K562 (cell line): ENCODE measurements at regions not wholly inside any gene's neighbourhood (a gene's known extent, or its start where the extent isn't known, plus 50 kb on each side); places are given as distances from the start of the nearest gene placed in this dataset.

Experiments used
- CHCHD3 ChIP-seq: fragments of 250-450 bp; sonication (Bioruptor Pico); IDR thresholded peaks from 2 replicates; pipeline ENCODE4 v2.1.2; 2022; ENCODE audit warnings: mild to moderate bottlenecking
- CHD1 ChIP-seq: fragments of 200-600 bp; sonication (generic); IDR thresholded peaks from one replicate; pipeline ENCODE4 v1.6.1; 2012; ENCODE audit warnings: mild to moderate bottlenecking, moderate library complexity, low read length, inconsistent platforms
- CUX1 ChIP-seq: fragments of 200-800 bp; sonication (Bioruptor generic); IDR thresholded peaks from 2 replicates; pipeline ENCODE4 v1.6.1; 2016; ENCODE audit warnings: missing genetic modification characterization, missing compliant biosample characterization
- ETV1 ChIP-seq: fragments of 450-650 bp; conservative IDR thresholded peaks from 2 replicates; pipeline ENCODE4 v1.6.1; 2016; ENCODE audit warnings: missing genetic modification characterization, control low read depth, low read depth, missing compliant biosample characterization
- KLF16 ChIP-seq: IDR thresholded peaks from 2 replicates; pipeline ENCODE4 v1.6.1; 2016; ENCODE audit warnings: antibody characterized with exemption
- MIER1 ChIP-seq: fragments of 450-650 bp; IDR thresholded peaks from 2 replicates; pipeline ENCODE4 v1.6.1; 2016; ENCODE audit warnings: antibody characterized with exemption, mild to moderate bottlenecking, low read depth
- MTA2 ChIP-seq: fragments of 450-650 bp; IDR thresholded peaks from 2 replicates; pipeline ENCODE4 v1.6.1; 2016; ENCODE audit warnings: low read depth
- RBM17 ChIP-seq: fragments of 200-400 bp; formaldehyde crosslinking; IDR thresholded peaks from 2 replicates; pipeline ENCODE4 v1.6.1; 2017; ENCODE audit warnings: low read depth, mild to moderate bottlenecking, low read length, borderline replicate concordance
- TCF7 ChIP-seq: sonication (generic); IDR thresholded peaks from 2 replicates; pipeline ENCODE4 v1.6.1; 2016; ENCODE audit warnings: antibody characterized with exemption, borderline replicate concordance
- ZBTB5 ChIP-seq: fragments of 450-650 bp; IDR thresholded peaks from 2 replicates; pipeline ENCODE4 v1.6.1; 2017; ENCODE audit warnings: antibody characterized with exemption

- TF ChIP-seq CHD1 (no peak), MTA2 (no peak), ZBTB5 (no peak), ETV1 (tag) (no peak), TCF7 (no peak), CUX1 (no peak), KLF16 (no peak), RBM17 (no peak), MIER1 (no peak), CHCHD3 (CRISPR knock-in tag) (no peak)
These were observed 1126.1 kb upstream of the LRRN3 start (continued) for GRCh38 chr7:109964780-109965179.
